Stimulated activated CD8-positive, alpha-beta memory T cell treated with anti-CD3 and anti-CD28 coated beads, Interleukin-4, amount 100 ng/mL, for 24 hours (primary cell): ENCODE measurements at regions not wholly inside any gene's neighbourhood (a gene's known extent, or its start where the extent isn't known, plus 50 kb on each side); places are given as distances from the start of the nearest gene placed in this dataset.
A peak's percentile ranks its signal among the peaks of the same experiment; 100 is the strongest.

Experiments
- DNase-seq: peaks from one replicate; pipeline ENCODE4 v3.0.0-alpha.2; 2020; ENCODE audit warnings: low read depth

GRCh38 chr11:32161293-32161692 lies 70.4 kb downstream of the RCN1 start:
- no peak for DNase-seq

DNA sequence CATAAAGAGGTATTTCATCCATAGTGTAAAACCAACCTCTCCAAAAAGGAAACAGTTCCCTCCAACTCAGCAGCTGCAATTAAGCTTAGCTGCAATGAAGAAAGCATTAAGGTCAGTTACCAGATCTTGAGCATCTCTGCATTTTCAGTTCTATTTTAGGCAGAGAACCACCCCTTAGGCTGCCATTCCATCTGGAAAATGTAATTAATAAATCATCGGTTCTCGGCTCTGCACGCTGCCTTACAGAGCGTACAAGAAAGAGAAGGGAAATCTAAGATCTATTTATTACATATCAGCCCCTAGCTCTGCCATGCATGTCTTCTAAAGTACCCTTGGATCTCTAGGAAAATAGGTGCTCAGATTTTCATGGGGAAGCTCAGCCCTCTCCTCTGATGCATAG lies 71.5 kb downstream of the RCN1 start:
- no peak for DNase-seq

DNA sequence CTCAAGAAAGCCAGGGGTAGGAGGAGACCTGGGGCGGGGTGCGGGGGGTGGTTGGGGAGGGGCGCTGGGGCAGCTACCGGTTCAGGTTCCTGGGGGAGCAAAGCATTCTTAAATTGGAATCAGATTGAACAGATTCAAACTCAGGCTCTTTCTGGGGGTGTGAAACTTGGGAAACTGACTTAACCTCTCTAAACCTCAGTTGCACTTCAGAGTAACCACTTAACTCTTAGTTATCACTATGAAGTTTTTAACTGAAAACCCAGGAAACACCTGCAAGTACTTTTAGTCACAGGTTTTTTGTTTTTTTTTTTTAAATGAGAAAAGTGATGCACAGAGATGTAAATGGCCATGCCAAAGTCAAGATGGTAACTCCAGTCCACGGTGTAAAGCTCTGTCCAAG lies 72.0 kb downstream of the RCN1 start:
- no peak for DNase-seq

- no peak for DNase-seq
These were observed 72.7 kb downstream of the RCN1 start for GRCh38 chr11:32163557-32163956.

DNA sequence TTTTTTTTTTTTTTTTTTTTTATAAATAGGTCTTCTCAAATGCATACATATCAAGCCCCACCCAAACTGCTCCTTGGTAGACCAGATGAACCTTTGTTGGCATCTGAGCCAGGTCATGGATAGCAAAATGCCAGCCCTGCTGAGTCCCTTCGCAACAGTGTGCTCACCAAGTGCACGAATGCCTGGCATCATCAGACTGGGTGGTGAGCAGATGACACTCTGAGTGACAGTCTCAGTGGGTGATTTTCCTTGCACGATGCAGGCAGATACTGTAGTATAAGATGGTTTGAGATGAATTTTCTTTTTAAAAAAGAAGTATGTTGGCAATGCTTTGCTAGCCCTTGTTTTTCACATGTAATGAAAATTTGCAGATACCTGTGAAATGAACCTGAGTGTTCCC lies 74.0 kb downstream of the RCN1 start:
- DNase-seq, result no peak

- no peak for DNase-seq
These were observed 78.0 kb downstream of the RCN1 start for GRCh38 chr11:32168924-32169323.

DNA sequence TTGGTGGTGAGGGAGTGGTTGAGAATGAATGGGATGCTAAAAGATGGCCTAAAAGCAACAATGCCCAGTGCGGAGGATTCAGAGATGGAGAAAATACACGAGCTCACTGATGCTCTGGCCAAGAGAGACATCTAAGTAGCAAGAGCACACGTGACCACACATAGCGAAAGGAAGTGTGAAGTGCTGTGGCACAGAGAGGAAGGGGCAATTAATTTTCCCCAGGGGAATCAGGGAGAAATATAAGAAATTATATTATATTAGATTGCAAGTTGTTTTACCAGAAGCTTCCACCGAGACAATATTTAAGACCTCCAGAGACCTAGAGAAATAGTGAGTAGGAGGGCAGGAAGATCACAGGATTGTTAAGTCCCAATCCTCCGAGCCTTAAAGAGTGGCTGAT lies 80.6 kb downstream of the RCN1 start:
- DNase-seq, result no peak

DNA sequence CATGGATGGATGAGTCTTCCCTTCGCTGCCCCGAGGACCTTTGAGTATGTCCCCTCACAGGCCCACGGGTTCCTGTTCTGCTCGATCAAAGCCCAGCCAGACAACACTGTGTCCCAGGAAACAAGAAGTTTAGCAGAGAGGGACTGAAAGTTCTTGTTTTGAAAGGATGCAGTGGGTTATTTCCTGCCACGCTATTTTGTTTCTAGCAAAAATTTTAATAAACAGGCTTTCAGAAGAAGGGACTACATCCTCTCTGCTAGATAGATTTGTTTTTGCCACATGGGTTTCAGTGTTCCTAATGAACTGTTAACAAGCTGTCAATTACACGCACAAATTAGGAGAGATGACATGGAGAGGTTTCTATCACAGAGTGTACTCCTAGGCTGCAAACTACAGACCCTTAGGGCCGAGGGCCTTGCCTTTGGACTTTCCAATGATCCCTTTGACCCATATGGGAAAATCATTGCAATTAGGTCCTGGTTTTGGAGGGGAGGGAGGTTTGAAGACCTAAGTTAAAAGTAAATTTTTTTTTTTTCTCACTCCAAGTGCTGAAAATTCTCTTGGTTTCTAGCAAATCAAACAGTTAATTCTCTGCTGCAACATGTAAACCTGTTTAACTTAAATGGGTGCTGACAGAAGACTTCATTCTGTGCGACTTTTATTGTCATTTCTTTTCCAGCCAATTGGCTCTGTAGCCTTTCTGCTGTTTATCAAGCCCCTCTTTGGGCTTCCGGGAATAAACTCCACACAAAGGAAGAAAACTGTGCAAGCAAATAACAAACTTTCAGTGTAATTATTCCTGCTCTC lies 81.4 kb downstream of the RCN1 start:
- DNase-seq, result no peak

DNA sequence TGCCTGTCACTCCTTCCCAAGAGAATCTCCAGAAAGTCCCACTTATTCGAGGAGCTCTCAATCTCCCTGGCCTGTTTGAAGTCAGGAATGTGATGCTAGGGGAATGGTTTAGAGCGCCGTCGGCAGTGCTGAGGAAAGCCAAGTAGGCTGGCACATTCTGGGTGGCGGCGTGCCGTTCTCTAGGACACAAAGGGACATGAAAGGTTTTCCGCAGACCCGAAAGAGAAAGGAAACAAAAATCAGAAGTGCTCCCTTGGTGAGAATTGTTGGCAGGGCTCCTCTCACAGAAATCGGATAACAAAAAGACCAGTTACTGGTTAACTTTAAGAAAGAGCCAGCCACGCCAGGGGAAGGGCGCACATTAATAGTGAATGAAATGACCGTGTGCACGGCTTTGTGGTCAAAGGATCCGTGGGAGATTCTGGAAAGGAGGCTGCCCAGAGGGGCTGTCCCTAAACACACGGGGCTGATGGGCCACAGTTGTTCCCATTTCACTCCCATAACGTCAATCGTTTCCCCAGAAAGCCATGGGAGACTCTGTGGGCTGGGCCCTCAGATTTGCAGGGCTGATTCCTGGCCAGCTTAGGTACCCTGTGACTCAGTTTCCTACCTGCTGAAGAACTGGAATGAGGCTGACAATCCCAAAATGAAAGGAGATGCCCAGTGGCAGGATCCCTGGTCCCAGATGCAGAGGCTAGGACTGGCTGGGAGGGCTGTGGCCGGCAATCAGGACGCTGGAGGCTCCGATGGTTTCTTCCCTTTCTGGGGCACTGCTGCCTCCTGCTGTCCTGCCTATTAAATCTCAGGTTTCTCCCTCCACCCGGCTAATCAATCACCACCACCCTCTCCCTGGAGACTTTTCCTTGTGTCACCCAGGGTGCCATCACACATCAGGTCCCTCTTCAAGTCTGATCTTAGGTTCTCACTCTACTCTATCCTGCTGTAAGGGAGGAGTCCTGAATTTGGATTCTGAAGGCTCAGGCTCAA lies 82.3 kb downstream of the RCN1 start:
- no peak for DNase-seq

DNA sequence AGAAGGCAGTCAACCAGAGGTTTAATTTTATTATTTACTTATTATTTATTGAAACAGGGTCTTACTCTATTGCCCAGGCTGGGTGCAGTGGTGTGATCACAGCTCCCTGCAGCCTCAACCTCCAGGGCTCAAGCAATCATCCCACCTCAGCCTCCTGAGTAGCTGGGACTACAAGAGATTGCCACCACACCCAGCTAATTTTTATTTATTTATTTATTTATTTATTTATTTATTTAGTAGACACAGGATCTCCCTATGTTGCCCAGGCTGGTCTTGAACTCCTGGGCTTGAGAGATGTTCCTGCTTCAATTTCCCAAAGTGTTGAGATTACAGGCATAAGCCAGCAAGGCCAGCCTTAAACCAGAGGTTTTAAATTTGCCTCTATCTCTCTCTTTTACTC lies 83.1 kb downstream of the RCN1 start:
- no peak for DNase-seq

DNA sequence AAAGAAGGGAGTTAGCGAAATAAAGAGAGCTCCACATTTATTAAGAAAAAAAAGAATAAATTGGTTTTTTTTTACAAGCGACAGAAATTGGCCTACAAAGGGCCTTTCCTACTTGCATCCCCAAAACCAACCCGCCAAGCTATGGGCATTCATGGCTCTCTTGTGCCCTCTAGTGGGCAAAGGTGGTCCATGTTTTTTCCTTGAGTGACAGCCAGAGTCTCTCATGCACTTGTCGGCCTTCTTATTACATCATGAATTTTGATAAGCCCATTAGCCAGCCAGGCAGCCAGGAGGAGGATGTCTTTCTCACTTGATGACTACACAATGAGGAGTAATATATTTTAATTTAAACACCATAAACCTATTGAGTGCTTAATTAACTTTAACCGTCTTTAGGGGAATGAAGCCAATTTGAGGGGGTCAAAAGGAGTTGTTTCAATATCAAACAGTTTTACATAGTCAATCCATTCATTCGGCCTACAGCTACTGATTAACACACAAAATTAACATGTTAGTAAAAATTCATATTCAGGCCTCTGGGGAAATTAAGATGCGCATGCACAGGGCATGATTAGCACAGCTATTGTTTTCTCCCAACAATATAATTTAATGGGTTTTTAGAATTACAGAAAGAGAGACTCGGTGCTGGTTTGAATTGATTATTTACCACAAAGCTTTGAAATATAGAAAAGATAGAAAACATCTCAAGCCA lies 85.5 kb downstream of the RCN1 start:
- DNase-seq, result peak; percentile 57

DNA sequence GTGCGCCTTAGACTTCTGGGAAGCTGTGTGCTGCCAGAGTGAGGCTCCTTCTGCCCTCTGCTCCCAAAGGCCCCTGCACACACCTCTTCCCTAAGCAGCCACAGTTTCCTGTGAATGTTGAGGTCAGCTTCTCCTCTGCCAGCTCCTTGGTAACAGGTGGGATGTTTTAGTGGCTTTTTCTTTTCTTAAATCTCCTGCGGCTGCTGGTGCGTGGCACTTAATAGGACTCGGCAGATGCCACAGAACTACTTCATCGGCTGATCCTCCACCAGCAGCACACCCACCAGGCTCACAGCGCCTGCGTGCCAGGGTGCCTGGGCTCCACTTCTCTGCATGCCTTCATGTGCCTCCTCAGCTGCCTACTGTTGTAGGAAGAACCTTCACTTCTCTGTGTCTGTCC lies 87.8 kb downstream of the RCN1 start:
- no peak for DNase-seq

DNA sequence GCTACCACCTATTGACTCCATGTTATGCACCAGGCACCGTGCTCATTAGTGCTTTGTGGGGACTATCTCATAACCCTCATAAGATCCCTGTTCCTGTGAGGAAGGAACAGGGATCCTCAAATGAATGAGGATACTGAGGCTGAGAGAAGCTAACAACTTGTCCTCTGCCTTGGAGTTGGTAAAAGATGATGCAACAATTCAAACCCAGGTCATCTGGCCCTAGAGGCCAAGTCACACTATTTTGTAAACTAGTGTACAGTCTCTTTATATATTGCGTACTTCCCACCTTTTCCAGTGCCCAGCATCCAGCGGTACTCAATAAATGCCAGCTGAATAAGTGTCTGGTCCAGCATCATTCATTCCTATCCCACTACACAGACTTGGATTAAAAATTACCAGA lies 92.6 kb downstream of the RCN1 start:
- no peak for DNase-seq

GRCh38 chr11:32184041-32184722 lies 93.3 kb downstream of the RCN1 start:
- DNase-seq, result no peak

DNA sequence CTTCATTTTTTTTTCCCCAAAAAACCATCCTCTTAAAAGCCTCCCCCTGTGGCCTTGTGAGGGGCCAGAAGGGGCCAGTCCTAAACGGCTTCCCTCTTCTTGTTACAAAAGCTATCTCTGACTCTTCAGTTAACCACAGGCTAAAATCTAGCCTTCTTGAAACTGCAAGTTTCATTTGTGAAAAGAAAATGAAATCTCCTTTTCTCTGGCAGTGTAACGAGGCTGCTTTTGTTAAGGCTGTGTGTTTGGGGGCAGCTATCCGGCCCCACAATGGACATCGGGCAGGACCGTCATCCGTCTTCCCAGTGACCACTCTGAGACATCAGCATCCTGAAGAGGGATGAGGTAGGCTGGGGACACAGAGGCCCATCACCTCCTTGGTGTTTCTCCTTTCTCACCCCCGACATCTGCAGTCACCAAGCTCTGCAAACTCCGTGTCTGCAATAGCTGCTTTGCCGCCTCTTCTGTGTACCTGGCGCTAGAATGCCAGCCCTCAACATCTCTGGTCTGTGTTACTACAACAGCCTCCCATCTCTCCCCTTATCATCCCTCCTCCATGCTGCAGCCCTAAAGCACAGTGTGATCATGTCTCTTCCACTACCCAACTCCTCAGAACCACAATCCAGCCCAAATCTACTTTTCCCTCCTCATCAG lies 94.0 kb downstream of the RCN1 start:
- DNase-seq, result no peak

DNA sequence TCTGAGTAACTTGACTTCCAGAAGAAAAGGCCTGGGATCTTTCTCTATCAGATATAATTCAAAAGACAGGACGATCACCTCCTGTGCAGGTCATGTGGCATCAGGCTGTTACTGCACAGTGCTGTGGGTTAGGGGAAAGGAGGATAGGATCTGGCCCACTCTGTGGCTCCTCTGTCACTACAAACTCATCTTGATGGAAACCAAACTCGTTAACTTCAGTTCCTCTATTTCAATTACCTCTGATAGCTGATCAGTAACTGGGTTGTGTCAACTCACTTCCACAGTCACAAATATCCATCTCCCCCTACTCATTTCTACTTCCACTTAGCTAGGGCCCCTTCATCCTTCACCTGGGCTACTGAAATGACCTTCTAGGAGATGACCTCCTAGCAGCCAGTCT lies 95.2 kb downstream of the RCN1 start:
- DNase-seq, result no peak

- DNase-seq, result no peak
These were observed 96.2 kb downstream of the RCN1 start for GRCh38 chr11:32187111-32187510.

- no peak for DNase-seq
These were observed 97.9 kb downstream of the RCN1 start for GRCh38 chr11:32188785-32189184.

GRCh38 chr11:32196137-32196536 lies 105.3 kb downstream of the RCN1 start:
- DNase-seq, result no peak

- no peak for DNase-seq
These were observed 107.2 kb downstream of the RCN1 start for GRCh38 chr11:32198053-32198452.

DNA sequence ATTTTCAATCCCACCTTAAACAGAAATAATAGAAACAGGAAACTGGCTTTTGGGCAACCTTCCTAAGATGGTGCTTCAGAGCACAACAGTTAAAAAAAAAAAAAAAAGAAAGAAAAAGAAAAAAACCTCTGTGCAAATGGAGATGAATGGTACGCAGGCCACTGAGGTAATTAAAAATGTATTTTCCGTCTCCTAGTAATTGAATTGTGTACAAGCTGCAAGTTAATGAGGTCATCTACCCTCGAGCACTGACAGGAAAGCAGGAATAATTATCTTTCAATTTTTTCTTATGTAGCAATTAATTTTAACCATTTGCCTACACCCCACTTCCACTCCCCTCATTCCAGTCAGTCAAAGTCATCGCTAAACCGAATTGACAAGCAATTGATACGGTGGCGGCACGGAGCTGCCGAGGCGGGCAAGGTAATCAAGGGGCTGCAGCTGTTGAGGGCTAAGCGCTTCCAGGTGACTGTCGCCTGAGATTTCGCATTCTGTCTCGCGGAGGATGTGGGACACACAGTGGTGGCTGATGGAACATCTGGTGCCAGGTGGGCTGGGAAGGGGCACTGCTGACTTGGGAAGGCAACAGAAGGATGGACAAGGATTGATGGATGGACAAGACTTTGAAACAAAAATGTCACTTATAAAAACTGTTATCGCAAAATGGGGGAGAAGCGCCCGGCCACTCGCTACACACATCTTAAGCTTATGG lies 109.4 kb downstream of the RCN1 start:
- DNase-seq, result no peak
